GM18502 (cell line): ENCODE measurements at regions not wholly inside any gene's neighbourhood (a gene's known extent, or its start where the extent isn't known, plus 50 kb on each side); places are given as distances from the start of the nearest gene placed in this dataset.

Experiments used
- ATAC-seq: cut with Tn5 transposase; IDR thresholded peaks from one replicate; pipeline ENCODE4 v1.9.1; 2021; ENCODE audit warnings: mild to moderate bottlenecking; ENCODE audit not compliant: unreplicated experiment, poor library complexity

- no peak for ATAC-seq
Measured at GRCh38 chr7:28231176-28231575, 50.6 kb upstream of the JAZF1 start.

- ATAC-seq = no peak
Measured at GRCh38 chr7:28236560-28236959, 56.0 kb upstream of the JAZF1 start.

GRCh38 chr7:28237363-28237762 is 56.8 kb upstream of the JAZF1 start:
- ATAC-seq = no peak

- ATAC-seq = no peak
Measured at GRCh38 chr7:28239823-28240204, 59.2 kb upstream of the JAZF1 start.

- no peak for ATAC-seq
Measured at GRCh38 chr7:28240481-28240880, 59.9 kb upstream of the JAZF1 start.

- ATAC-seq = no peak
Measured at GRCh38 chr7:28243861-28244260, 63.3 kb upstream of the JAZF1 start.

GRCh38 chr7:28245123-28245878 is 64.7 kb upstream of the JAZF1 start:
- no peak for ATAC-seq

- no peak for ATAC-seq
Measured at GRCh38 chr7:28246921-28247461, 66.4 kb upstream of the JAZF1 start.

GRCh38 chr7:28258240-28258639 is 77.6 kb upstream of the JAZF1 start:
- no peak for ATAC-seq

GRCh38 chr7:28260969-28261368 is 80.4 kb upstream of the JAZF1 start:
- ATAC-seq = no peak

- no peak for ATAC-seq
Measured at GRCh38 chr7:28263622-28264271, 83.2 kb upstream of the JAZF1 start.

GRCh38 chr7:28266402-28266801 is 85.8 kb upstream of the JAZF1 start:
- ATAC-seq = no peak

- no peak for ATAC-seq
Measured at GRCh38 chr7:28267012-28267411, 86.4 kb upstream of the JAZF1 start.

- ATAC-seq = no peak
Measured at GRCh38 chr7:28269700-28270361, 89.2 kb upstream of the JAZF1 start.

GRCh38 chr7:28270536-28270935 is 89.9 kb upstream of the JAZF1 start:
- no peak for ATAC-seq

- ATAC-seq = no peak
Measured at GRCh38 chr7:28272461-28272877, 91.9 kb upstream of the JAZF1 start.

GRCh38 chr7:28276298-28276697 is 95.7 kb upstream of the JAZF1 start:
- no peak for ATAC-seq

GRCh38 chr7:28277364-28277763 is 96.8 kb upstream of the JAZF1 start:
- ATAC-seq = no peak

GRCh38 chr7:28277958-28278357 is 97.4 kb upstream of the JAZF1 start:
- ATAC-seq = no peak

- ATAC-seq = no peak
Measured at GRCh38 chr7:28280516-28280915, 99.9 kb upstream of the JAZF1 start.

- no peak for ATAC-seq
Measured at GRCh38 chr7:28290496-28290895, 109.9 kb upstream of the JAZF1 start.
